SK-N-SH treated with all-trans-retinoic acid at 6 μM for 48 hours (cell line): ENCODE measurements at regions not wholly inside any gene's neighbourhood (a gene's known extent, or its start where the extent isn't known, plus 50 kb on each side); places are given as distances from the start of the nearest gene placed in this dataset.

Source experiments
- ATAC-seq: fragments of 200-7000 bp; cut with Tn5 transposase; 3 replicates; pipeline ENCODE4 v1.9.1; 2020; ENCODE audit warnings: mild to moderate bottlenecking, moderate library complexity
- ARNTL ChIP-seq: fragments of 450-650 bp; formaldehyde crosslinking; IDR thresholded peaks from 2 replicates; pipeline ENCODE4 v1.5.0; 2020; ENCODE audit warnings: low read depth, mild to moderate bottlenecking, moderate library complexity, borderline replicate concordance
- BACH2 ChIP-seq: fragments of 250-450 bp; sonication (Bioruptor Pico); IDR thresholded peaks from 2 replicates; pipeline ENCODE4 v1.9.0; 2021; ENCODE audit warnings: mild to moderate bottlenecking, borderline replicate concordance
- CSDC2 ChIP-seq: fragments of 250-450 bp; sonication (Bioruptor Pico); IDR thresholded peaks from 2 replicates; pipeline ENCODE4 v1.5.0; 2020; ENCODE audit warnings: mild to moderate bottlenecking, moderate library complexity
- ESRRG ChIP-seq: fragments of 250-450 bp; sonication (Bioruptor Pico); IDR thresholded peaks from 2 replicates; pipeline ENCODE4 v1.6.1; 2021; ENCODE audit warnings: mild to moderate bottlenecking
- GLIS3 ChIP-seq: fragments of 250-450 bp; sonication (Bioruptor Pico); IDR thresholded peaks from 2 replicates; pipeline ENCODE4 v1.5.0; 2020; ENCODE audit warnings: mild to moderate bottlenecking, moderate library complexity
- ISL1 ChIP-seq: fragments of 250-450 bp; sonication (Bioruptor Pico); IDR thresholded peaks from 2 replicates; pipeline ENCODE4 v2.1.2; 2022; ENCODE audit warnings: mild to moderate bottlenecking, moderate library complexity
- OSR1 ChIP-seq: fragments of 250-450 bp; sonication (Bioruptor Pico); IDR thresholded peaks from 2 replicates; pipeline ENCODE4 v1.8.0; 2022; ENCODE audit warnings: moderate library complexity, mild to moderate bottlenecking, inconsistent platforms
- PATZ1 ChIP-seq: fragments of 250-450 bp; sonication (Bioruptor Pico); IDR thresholded peaks from 2 replicates; pipeline ENCODE4 v1.8.0; 2020; ENCODE audit warnings: mild to moderate bottlenecking, moderate library complexity, borderline replicate concordance
- PPARA ChIP-seq: fragments of 250-450 bp; sonication (Bioruptor Pico); IDR thresholded peaks from 2 replicates; pipeline ENCODE4 v1.5.0; 2020; ENCODE audit warnings: mild to moderate bottlenecking, borderline replicate concordance
- TCF4 ChIP-seq: fragments of 250-450 bp; sonication (Bioruptor Pico); IDR thresholded peaks from 2 replicates; pipeline ENCODE4 v1.8.0; 2021; ENCODE audit warnings: mild to moderate bottlenecking, moderate library complexity, borderline replicate concordance
- ZC3H10 ChIP-seq: fragments of 250-450 bp; sonication (Bioruptor Pico); IDR thresholded peaks from 2 replicates; pipeline ENCODE4 v1.5.1; 2021; ENCODE audit warnings: mild to moderate bottlenecking, moderate library complexity
- ZFP3 ChIP-seq: fragments of 250-450 bp; sonication (Bioruptor Pico); IDR thresholded peaks from 2 replicates; pipeline ENCODE4 v1.5.0; 2020; ENCODE audit warnings: mild to moderate bottlenecking, moderate library complexity
- ZFP30 ChIP-seq: fragments of 450-650 bp; formaldehyde crosslinking; IDR thresholded peaks from 2 replicates; pipeline ENCODE4 v1.5.0; 2022; ENCODE audit warnings: mild to moderate bottlenecking, moderate library complexity
- ZNF565 ChIP-seq: fragments of 450-650 bp; formaldehyde crosslinking; conservative IDR thresholded peaks from 2 replicates; pipeline ENCODE4 v1.5.0; 2020; ENCODE audit warnings: low read depth, mild to moderate bottlenecking, moderate library complexity
- ZNF8 ChIP-seq: fragments of 450-650 bp; formaldehyde crosslinking; IDR thresholded peaks from 2 replicates; pipeline ENCODE4 v1.5.0; 2020; ENCODE audit warnings: mild to moderate bottlenecking, moderate library complexity
- TF ChIP-seq, protein P1 (sequence below): fragments of 250-450 bp; sonication (Bioruptor Pico); IDR thresholded peaks from 2 replicates; pipeline ENCODE4 v1.5.1; 2020; ENCODE audit warnings: low read depth, mild to moderate bottlenecking, moderate library complexity
- TF ChIP-seq, protein P2 (sequence below): fragments of 250-450 bp; sonication (Bioruptor Pico); IDR thresholded peaks from 2 replicates; pipeline ENCODE4 v1.8.0; 2021; ENCODE audit warnings: low read depth, mild to moderate bottlenecking, moderate library complexity, borderline replicate concordance
- TF ChIP-seq, protein P3 (sequence below): fragments of 250-450 bp; sonication (Bioruptor Pico); IDR thresholded peaks from 2 replicates; pipeline ENCODE4 v1.5.1; 2021; ENCODE audit warnings: mild to moderate bottlenecking, moderate library complexity
- TF ChIP-seq, protein P4 (sequence below): fragments of 250-450 bp; sonication (Bioruptor Pico); IDR thresholded peaks from 2 replicates; pipeline ENCODE4 v1.5.0; 2020; ENCODE audit warnings: mild to moderate bottlenecking, moderate library complexity

DNA sequence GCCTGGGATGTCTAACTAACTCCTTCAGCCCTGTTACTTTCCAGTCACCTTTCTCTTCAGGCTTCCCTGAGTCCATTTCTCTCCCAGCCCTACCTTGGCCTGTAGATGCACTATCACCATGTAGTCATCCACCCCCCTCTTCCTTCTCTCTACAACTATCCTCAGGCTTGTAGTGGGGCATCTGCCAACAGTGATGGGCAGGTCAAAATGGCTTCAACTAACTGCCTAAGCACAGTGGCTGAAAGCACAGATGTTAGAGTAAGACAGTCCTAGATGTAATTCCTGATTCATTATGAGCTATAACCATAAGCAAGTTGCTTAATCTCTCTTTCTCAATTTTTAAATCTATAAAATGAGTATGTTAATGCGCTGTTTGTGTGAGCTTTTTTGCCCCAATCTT lies 133.6 kb upstream of the NAV3 start:
- ATAC-seq: no peak
- TF ChIP-seq, protein P1, sequence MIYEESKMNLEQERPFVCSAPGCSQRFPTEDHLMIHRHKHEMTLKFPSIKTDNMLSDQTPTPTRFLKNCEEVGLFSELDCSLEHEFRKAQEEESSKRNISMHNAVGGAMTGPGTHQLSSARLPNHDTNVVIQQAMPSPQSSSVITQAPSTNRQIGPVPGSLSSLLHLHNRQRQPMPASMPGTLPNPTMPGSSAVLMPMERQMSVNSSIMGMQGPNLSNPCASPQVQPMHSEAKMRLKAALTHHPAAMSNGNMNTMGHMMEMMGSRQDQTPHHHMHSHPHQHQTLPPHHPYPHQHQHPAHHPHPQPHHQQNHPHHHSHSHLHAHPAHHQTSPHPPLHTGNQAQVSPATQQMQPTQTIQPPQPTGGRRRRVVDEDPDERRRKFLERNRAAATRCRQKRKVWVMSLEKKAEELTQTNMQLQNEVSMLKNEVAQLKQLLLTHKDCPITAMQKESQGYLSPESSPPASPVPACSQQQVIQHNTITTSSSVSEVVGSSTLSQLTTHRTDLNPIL (CRISPR knock-in tag): no peak
- TF ChIP-seq ISL1 (CRISPR knock-in tag) (no peak), GLIS3 (CRISPR knock-in tag) (no peak), OSR1 (CRISPR knock-in tag) (no peak), ZNF565 (CRISPR knock-in tag) (no peak), PPARA (CRISPR knock-in tag) (no peak), CSDC2 (CRISPR knock-in tag) (no peak), TCF4 (CRISPR knock-in tag) (no peak), ZC3H10 (CRISPR knock-in tag) (no peak)
- TF ChIP-seq, protein P2, sequence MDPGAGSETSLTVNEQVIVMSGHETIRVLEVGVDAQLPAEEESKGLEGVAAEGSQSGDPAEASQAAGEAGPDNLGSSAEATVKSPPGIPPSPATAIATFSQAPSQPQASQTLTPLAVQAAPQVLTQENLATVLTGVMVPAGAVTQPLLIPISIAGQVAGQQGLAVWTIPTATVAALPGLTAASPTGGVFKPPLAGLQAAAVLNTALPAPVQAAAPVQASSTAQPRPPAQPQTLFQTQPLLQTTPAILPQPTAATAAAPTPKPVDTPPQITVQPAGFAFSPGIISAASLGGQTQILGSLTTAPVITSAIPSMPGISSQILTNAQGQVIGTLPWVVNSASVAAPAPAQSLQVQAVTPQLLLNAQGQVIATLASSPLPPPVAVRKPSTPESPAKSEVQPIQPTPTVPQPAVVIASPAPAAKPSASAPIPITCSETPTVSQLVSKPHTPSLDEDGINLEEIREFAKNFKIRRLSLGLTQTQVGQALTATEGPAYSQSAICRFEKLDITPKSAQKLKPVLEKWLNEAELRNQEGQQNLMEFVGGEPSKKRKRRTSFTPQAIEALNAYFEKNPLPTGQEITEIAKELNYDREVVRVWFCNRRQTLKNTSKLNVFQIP: no peak
- TF ChIP-seq, protein P3, sequence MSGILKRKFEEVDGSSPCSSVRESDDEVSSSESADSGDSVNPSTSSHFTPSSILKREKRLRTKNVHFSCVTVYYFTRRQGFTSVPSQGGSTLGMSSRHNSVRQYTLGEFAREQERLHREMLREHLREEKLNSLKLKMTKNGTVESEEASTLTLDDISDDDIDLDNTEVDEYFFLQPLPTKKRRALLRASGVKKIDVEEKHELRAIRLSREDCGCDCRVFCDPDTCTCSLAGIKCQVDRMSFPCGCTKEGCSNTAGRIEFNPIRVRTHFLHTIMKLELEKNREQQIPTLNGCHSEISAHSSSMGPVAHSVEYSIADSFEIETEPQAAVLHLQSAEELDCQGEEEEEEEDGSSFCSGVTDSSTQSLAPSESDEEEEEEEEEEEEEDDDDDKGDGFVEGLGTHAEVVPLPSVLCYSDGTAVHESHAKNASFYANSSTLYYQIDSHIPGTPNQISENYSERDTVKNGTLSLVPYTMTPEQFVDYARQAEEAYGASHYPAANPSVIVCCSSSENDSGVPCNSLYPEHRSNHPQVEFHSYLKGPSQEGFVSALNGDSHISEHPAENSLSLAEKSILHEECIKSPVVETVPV: no peak
- TF ChIP-seq, protein P4, sequence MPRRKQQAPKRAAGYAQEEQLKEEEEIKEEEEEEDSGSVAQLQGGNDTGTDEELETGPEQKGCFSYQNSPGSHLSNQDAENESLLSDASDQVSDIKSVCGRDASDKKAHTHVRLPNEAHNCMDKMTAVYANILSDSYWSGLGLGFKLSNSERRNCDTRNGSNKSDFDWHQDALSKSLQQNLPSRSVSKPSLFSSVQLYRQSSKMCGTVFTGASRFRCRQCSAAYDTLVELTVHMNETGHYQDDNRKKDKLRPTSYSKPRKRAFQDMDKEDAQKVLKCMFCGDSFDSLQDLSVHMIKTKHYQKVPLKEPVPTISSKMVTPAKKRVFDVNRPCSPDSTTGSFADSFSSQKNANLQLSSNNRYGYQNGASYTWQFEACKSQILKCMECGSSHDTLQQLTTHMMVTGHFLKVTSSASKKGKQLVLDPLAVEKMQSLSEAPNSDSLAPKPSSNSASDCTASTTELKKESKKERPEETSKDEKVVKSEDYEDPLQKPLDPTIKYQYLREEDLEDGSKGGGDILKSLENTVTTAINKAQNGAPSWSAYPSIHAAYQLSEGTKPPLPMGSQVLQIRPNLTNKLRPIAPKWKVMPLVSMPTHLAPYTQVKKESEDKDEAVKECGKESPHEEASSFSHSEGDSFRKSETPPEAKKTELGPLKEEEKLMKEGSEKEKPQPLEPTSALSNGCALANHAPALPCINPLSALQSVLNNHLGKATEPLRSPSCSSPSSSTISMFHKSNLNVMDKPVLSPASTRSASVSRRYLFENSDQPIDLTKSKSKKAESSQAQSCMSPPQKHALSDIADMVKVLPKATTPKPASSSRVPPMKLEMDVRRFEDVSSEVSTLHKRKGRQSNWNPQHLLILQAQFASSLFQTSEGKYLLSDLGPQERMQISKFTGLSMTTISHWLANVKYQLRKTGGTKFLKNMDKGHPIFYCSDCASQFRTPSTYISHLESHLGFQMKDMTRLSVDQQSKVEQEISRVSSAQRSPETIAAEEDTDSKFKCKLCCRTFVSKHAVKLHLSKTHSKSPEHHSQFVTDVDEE (CRISPR knock-in tag): no peak

DNA sequence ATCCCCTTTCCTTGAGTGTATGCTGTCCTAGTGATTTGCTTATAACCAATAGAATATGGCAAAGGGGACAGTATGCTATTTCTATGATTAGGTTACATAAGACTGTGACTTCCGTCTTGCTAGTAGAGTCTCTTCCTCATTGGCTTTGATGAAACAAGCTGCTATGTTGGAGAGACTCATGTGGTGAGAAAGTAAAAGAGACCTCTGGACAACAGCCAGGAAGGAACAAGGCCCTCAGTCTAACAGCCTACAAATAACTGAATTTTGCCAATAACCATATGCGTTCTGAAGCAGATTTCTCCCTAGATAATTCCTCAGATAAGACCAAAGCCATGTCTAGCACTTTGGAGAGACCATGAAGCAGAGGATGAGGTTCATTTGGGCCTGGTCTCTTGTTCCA lies 134.5 kb upstream of the NAV3 start:
- ATAC-seq: no peak
- TF ChIP-seq, protein P4 (CRISPR knock-in tag): no peak
- no peak for TF ChIP-seq ZFP30 (CRISPR knock-in tag)
- TF ChIP-seq ESRRG: no peak
- no peak for TF ChIP-seq ZNF8
- TF ChIP-seq ARNTL (CRISPR knock-in tag): no peak
- no peak for TF ChIP-seq PPARA (CRISPR knock-in tag)
- TF ChIP-seq ZFP3: no peak
- TF ChIP-seq, protein P3: no peak
- no peak for TF ChIP-seq ISL1 (CRISPR knock-in tag)
- TF ChIP-seq, protein P2: no peak
- TF ChIP-seq BACH2: no peak
- no peak for TF ChIP-seq PATZ1 (CRISPR knock-in tag)
